Trophoblast cell (in vitro differentiated cells and primary cell): ENCODE measurements at regions not wholly inside any gene's neighbourhood (a gene's known extent, or its start where the extent isn't known, plus 50 kb on each side); places are given as distances from the start of the nearest gene placed in this dataset.
"Not testable (repeated sequence)": the region's sequence is repeated elsewhere in the genome, so short reads cannot be mapped to it uniquely, and the experiment has no call there.

Experiments used
- DNase-seq, 2 donors: peaks; one replicate each; pipeline ENCODE4 v3.0.0-alpha.2; 2016
- H2AFZ ChIP-seq: 2 replicates; pipeline ENCODE4 v1.6.1; 2013; ENCODE audit warnings: low read length, moderate library complexity, mild to moderate bottlenecking; ENCODE audit not compliant: insufficient read depth, poor library complexity
- H2AK5ac ChIP-seq: 2 replicates; pipeline ENCODE4 v1.6.1; 2013; ENCODE audit warnings: mild to moderate bottlenecking, low read length
- H2BK120ac ChIP-seq: 2 replicates; pipeline ENCODE4 v1.6.1; 2013; ENCODE audit warnings: low read length, mild to moderate bottlenecking, moderate library complexity; ENCODE audit not compliant: insufficient read depth, poor library complexity
- H2BK12ac ChIP-seq: 2 replicates; pipeline ENCODE4 v1.6.1; 2013; ENCODE audit warnings: mild to moderate bottlenecking, low read length, moderate library complexity
- H2BK5ac ChIP-seq: 2 replicates; pipeline ENCODE4 v1.6.1; 2013; ENCODE audit warnings: low read length, low read depth, moderate library complexity, mild to moderate bottlenecking; ENCODE audit not compliant: poor library complexity
- H3K14ac ChIP-seq: 2 replicates; pipeline ENCODE4 v1.6.1; 2013; ENCODE audit warnings: mild to moderate bottlenecking, low read length
- H3K18ac ChIP-seq: 2 replicates; pipeline ENCODE4 v1.6.1; 2013; ENCODE audit warnings: mild to moderate bottlenecking, low read length
- H3K23ac ChIP-seq: 2 replicates; pipeline ENCODE4 v1.6.1; 2013; ENCODE audit warnings: low read length
- H3K27ac ChIP-seq: 2 replicates; pipeline ENCODE4 v1.5.1; 2013; ENCODE audit warnings: low read depth, mild to moderate bottlenecking, inconsistent platforms, low read length, moderate library complexity
- H3K27me3 ChIP-seq: 2 replicates; pipeline ENCODE4 v1.6.1; 2013; ENCODE audit warnings: inconsistent platforms, mild to moderate bottlenecking, low read length, moderate library complexity; ENCODE audit not compliant: insufficient read depth
- H3K36me3 ChIP-seq, 2 experiments: 1 replicate in 1 of 2; 2 replicates in 1 of 2; pipeline ENCODE4 v1.6.1; 2013; ENCODE audit warnings: low read length in 2 of 2, mild to moderate bottlenecking in 2 of 2, moderate library complexity in 1 of 2; ENCODE audit not compliant: insufficient read depth in 2 of 2, control insufficient read depth in 1 of 2
- H3K4ac ChIP-seq: 2 replicates; pipeline ENCODE4 v1.6.1; 2013; ENCODE audit warnings: low read depth, mild to moderate bottlenecking, low read length, moderate library complexity
- H3K4me1 ChIP-seq, 2 experiments: 1 replicate in 1 of 2; 2 replicates in 1 of 2; pipeline ENCODE4 v1.6.1; 2013; ENCODE audit warnings: low read length in 2 of 2, mild to moderate bottlenecking in 2 of 2, moderate library complexity in 1 of 2; ENCODE audit not compliant: insufficient read depth in 2 of 2, control insufficient read depth in 1 of 2
- H3K4me2 ChIP-seq: 2 replicates; pipeline ENCODE4 v1.6.1; 2013; ENCODE audit warnings: inconsistent platforms, mild to moderate bottlenecking, low read length, moderate library complexity
- H3K4me3 ChIP-seq: 2 replicates; pipeline ENCODE4 v1.5.1; 2013; ENCODE audit warnings: mild to moderate bottlenecking, low read depth, low read length, inconsistent platforms
- H3K79me1 ChIP-seq: one replicate; pipeline ENCODE4 v1.6.1; 2013; ENCODE audit warnings: low read length
- H3K79me2 ChIP-seq: 2 replicates; pipeline ENCODE4 v1.6.1; 2013; ENCODE audit warnings: low read length, mild to moderate bottlenecking; ENCODE audit not compliant: control insufficient read depth, insufficient read depth, poor library complexity
- H3K9ac ChIP-seq: 2 replicates; pipeline ENCODE4 v1.6.1; 2013; ENCODE audit warnings: mild to moderate bottlenecking, low read length
- H3K9me3 ChIP-seq: 2 replicates; pipeline ENCODE4 v1.6.1; 2013; ENCODE audit warnings: low read depth, mild to moderate bottlenecking, control low read depth, inconsistent platforms, low read length; ENCODE audit not compliant: insufficient read depth
- H4K12ac ChIP-seq: 2 replicates; pipeline ENCODE4 v1.6.1; 2013; ENCODE audit warnings: low read depth, mild to moderate bottlenecking, low read length, moderate library complexity
- H4K8ac ChIP-seq: 2 replicates; pipeline ENCODE4 v1.6.1; 2013; ENCODE audit warnings: low read depth, mild to moderate bottlenecking, low read length, moderate library complexity
- H4K91ac ChIP-seq: one replicate; pipeline ENCODE4 v1.6.1; 2013; ENCODE audit warnings: low read depth, mild to moderate bottlenecking, low read length, moderate library complexity
- WGBS: extraction: QIAGEN DNeasy Blood & Tissue Kit; methylation state at CpG from one replicate; pipeline ENCODE4 v1.1.7; 2013; ENCODE audit warnings: missing lambda C conversion rate; ENCODE audit not compliant: insufficient read length, insufficient coverage; ENCODE audit errors: extremely low coverage; 5-methylcytosine and 5-hydroxymethylcytosine counted together

DNA sequence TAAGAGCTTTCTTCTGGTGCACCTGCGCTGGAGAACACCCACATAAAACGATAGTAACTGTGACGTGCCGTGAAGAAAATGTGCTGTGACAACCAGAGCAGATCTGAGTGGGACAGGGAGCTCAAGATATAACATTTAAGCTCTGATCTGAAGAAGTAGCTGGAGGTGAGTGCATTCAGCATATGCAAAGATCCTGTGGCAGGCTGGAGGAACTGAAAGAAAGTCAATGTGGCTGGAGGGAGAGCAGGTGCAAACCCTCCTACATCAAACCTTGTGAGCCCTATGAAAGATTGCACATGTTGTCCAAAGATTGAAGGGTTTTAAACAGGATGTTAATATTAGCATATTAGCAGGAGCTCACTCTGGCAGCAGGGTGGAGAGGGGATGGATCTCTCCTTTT lies 342.9 kb downstream of the NPIPA7 start:
- H3K14ac ChIP-seq, H4K91ac ChIP-seq, H3K4me2 ChIP-seq, H4K8ac ChIP-seq, H2AFZ ChIP-seq, H3K4me3 ChIP-seq, H2BK12ac ChIP-seq, H3K23ac ChIP-seq, H3K27me3 ChIP-seq, H3K27ac ChIP-seq, H3K79me1 ChIP-seq, H3K18ac ChIP-seq, H2BK120ac ChIP-seq, H3K4ac ChIP-seq, H3K4me1 ChIP-seq, H2AK5ac ChIP-seq, DNase-seq, H3K79me2 ChIP-seq, H3K36me3 ChIP-seq, H3K9ac ChIP-seq, H3K9me3 ChIP-seq, H4K12ac ChIP-seq, H2BK5ac ChIP-seq: not testable (repeated sequence)
- WGBS: no CpG with 5 or more reads among the region's 4 CpGs

GRCh38 chr16:16722666-16723065 lies 343.7 kb downstream of the NPIPA7 start:
- not testable (repeated sequence) for H3K18ac ChIP-seq, H2BK12ac ChIP-seq, H3K36me3 ChIP-seq, H3K79me2 ChIP-seq, DNase-seq, H3K4me3 ChIP-seq, H2AK5ac ChIP-seq, H4K12ac ChIP-seq, H3K4ac ChIP-seq, H3K27me3 ChIP-seq, H3K23ac ChIP-seq, H2AFZ ChIP-seq, H3K14ac ChIP-seq, H3K27ac ChIP-seq, H2BK120ac ChIP-seq, H3K4me1 ChIP-seq, H2BK5ac ChIP-seq, H3K79me1 ChIP-seq, H3K4me2 ChIP-seq, H4K91ac ChIP-seq, H4K8ac ChIP-seq, H3K9me3 ChIP-seq, H3K9ac ChIP-seq
- WGBS: no CpG with 5 or more reads among the region's 4 CpGs

GRCh38 chr16:16723819-16724519 lies 345.0 kb downstream of the NPIPA7 start:
- H3K23ac ChIP-seq, H2BK12ac ChIP-seq, H3K27me3 ChIP-seq, H3K4me1 ChIP-seq, DNase-seq, H3K79me2 ChIP-seq, H3K36me3 ChIP-seq, H4K91ac ChIP-seq, H3K9me3 ChIP-seq, H3K18ac ChIP-seq, H3K4me3 ChIP-seq, H2AFZ ChIP-seq, H3K9ac ChIP-seq, H3K27ac ChIP-seq, H2BK5ac ChIP-seq, H4K12ac ChIP-seq, H3K14ac ChIP-seq, H3K4me2 ChIP-seq, H3K4ac ChIP-seq, H2AK5ac ChIP-seq, H3K79me1 ChIP-seq, H4K8ac ChIP-seq, H2BK120ac ChIP-seq: not testable (repeated sequence)
- no CpG with 5 or more reads among the region's 6 CpGs for WGBS

GRCh38 chr16:16727048-16727447 lies 348.1 kb downstream of the NPIPA7 start:
- not testable (repeated sequence) for H3K14ac ChIP-seq, H3K18ac ChIP-seq, H4K12ac ChIP-seq, H3K4me1 ChIP-seq, H2AK5ac ChIP-seq, H3K79me1 ChIP-seq, H2BK12ac ChIP-seq, H3K23ac ChIP-seq, H3K36me3 ChIP-seq, H4K8ac ChIP-seq, H3K79me2 ChIP-seq, H3K4me2 ChIP-seq, H3K27ac ChIP-seq, H3K9me3 ChIP-seq, H3K4me3 ChIP-seq, H3K4ac ChIP-seq, H2BK120ac ChIP-seq, DNase-seq, H4K91ac ChIP-seq, H2AFZ ChIP-seq, H3K27me3 ChIP-seq, H3K9ac ChIP-seq, H2BK5ac ChIP-seq
- WGBS: no CpG with 5 or more reads among the region's 2 CpGs
